RPMI8226 (cell line): ENCODE measurements at regions not wholly inside any gene's neighbourhood (a gene's known extent, or its start where the extent isn't known, plus 50 kb on each side); places are given as distances from the start of the nearest gene placed in this dataset.
"Not testable (repeated sequence)": the region's sequence is repeated elsewhere in the genome, so short reads cannot be mapped to it uniquely, and the experiment has no call there.

Source experiments
- DNase-seq: peaks from one replicate; pipeline ENCODE4 v3.0.0-alpha.2; 2015

- DNase-seq: no peak
These were observed 88.9 kb upstream of the ECI2 start for GRCh38 chr6:4224067-4224978.

GRCh38 chr6:4220558-4220957 lies 85.2 kb upstream of the ECI2 start:
- no peak for DNase-seq

- DNase-seq: not testable (repeated sequence)
These were observed 83.4 kb upstream of the ECI2 start for GRCh38 chr6:4218619-4219317.

GRCh38 chr6:4212588-4212987 lies 77.2 kb upstream of the ECI2 start:
- no peak for DNase-seq

GRCh38 chr6:4210629-4211419 lies 75.4 kb upstream of the ECI2 start:
- DNase-seq: peak; percentile 68

GRCh38 chr6:4209196-4209595 lies 73.8 kb upstream of the ECI2 start:
- no peak for DNase-seq

DNA sequence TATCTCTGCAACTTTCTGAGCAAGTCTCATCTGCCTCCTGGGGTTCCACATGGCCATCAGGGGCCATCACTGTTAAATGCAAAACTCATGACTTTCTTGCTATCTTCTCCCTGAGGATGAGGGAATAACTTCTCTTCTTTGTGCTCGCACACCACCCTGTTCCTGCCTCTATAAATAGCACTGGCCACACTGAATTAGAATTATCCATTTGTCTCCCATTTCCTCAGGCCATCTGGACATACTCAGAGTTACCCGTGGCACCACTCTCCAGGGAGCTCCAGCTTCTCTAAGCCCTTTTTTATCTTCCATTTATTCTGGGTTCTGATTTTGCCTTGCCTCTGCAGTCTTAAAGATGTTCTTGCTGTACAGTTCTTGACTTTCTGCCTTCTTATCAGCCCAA lies 72.8 kb upstream of the ECI2 start:
- DNase-seq: no peak

- DNase-seq: not testable (repeated sequence)
These were observed 68.5 kb upstream of the ECI2 start for GRCh38 chr6:4203642-4204417.

DNA sequence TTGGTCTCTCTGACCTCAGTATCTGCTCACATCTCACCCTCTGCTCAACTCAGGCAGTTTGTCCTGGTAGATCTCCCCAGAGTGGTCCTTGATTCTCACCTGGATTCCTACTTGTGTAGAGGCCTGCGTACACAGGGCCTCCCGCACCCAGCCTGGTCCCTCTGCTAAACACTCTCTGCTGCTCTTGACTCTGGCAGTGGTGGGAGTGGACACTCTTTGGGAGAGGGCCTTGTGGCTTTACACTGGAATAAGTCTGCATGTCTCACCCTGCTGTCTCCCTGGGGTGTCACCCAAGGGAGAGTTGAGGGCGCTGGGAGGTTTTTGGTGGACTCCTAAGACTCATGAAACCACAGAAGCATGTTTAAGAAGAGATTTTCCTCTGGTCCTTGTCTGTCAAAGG lies 57.3 kb upstream of the ECI2 start:
- DNase-seq: no peak

DNA sequence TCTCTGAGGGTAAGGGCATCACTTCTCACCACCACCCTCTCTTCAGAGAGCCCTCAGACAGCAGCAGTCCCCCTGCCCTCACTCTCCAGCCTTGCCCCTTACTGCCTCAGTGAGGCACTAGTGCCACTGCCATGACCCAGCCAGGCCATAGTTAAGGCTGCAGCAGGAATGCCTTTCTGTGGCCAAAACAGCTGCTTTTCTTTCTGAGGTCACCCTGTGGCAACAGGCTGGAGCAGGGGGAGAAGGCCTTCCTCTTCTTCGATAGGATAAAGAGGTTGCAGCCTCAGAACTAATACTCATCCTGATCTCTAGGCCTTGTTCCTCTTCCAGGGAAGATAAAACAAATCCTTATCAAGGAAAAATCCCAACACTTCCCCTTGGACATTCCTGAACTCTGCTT lies 56.8 kb upstream of the ECI2 start:
- no peak for DNase-seq

DNA sequence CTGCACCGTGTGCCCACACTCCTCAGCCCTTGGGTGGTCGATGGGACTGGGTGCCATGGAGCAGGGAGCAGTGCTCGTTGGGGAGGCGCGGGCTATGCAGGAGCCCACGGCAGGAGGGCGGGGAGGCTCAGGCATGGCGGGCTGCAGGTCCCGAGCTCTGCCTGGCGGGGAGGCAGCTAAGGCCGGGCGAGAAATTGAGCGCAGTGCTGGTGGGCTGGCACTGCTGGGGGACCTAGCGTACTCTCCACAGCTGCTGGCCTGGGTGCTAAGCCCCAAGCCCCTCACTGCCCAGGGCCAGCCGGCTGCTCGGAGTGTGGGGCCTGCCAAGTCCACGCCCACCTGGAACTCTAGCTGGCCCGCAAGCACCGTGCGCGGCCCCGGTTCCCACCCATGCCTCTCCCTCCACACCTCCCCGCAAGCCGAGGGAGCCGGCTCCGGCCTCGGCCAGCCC lies 55.9 kb upstream of the ECI2 start:
- no peak for DNase-seq

- no peak for DNase-seq
These were observed 53.9 kb upstream of the ECI2 start for GRCh38 chr6:4189249-4189648.

- no peak for DNase-seq
These were observed 53.4 kb upstream of the ECI2 start for GRCh38 chr6:4188801-4189200.

DNA sequence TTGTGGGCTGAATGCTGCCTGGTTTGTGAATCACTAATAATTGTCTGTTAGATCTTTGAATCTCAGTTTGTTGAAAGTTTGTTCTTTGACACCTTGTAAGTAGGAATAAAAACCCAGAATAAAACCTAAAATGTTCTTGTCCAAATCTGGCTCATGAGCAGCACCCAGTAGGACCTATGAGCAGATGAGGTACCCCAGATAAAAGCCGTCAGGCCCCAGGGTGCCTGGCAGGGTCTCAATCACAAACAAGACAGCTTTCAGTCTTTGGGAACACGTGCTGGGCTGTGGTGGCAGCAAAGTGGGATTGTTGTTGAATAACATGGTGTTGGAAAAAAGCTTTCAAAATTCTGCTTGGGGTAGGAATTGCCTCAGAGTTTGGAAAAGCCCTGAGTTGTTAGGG lies 52.1 kb upstream of the ECI2 start:
- no peak for DNase-seq

DNA sequence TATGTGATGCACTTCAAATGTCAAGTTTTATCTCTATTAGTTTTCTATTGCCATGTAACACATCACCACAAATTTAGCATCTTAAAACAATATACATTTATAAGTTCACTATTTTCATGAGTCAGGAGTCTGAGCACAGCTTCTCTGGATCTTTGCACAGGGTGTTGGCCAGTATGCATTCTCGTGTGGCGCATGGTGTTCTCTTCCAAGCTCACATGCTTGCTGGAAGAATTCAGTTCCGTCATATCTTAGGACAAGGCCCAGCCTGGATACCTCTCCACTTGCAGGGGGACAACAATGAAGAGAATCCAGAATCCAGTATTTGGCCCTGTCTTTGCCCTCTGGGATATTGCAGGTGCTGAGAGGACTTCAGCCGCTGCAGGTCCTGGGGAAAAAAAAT lies 51.0 kb upstream of the ECI2 start:
- DNase-seq: no peak

GRCh38 chr6:4185846-4186245 lies 50.5 kb upstream of the ECI2 start:
- no peak for DNase-seq

GRCh38 chr6:4185419-4185818 lies 50.0 kb upstream of the ECI2 start:
- no peak for DNase-seq
